HepG2 (cell line): ENCODE measurements at regions not wholly inside any gene's neighbourhood (a gene's known extent, or its start where the extent isn't known, plus 50 kb on each side); places are given as distances from the start of the nearest gene placed in this dataset.

Source experiments
- ATAC-seq: fragments of 200-7000 bp; cut with Tn5 transposase; 3 replicates; pipeline ENCODE4 v1.9.1; 2020; ENCODE audit warnings: mild to moderate bottlenecking, moderate library complexity
- BruUV-seq: library from RNA; stranded (reverse); fragments of 400-500 nt; replicated peaks from 2 replicates; lab custom pipeline; 2021; lab: Mats Ljungman, UMichigan
- CTCF ChIA-PET: fragments of 300-600 bp; formaldehyde crosslinking; extraction: SDS; loops from one replicate; lab custom pipeline; 2021; ENCODE audit warnings: low total read pairs, inconsistent platforms, low intra/inter-chr PET ratio; lab: Yijun Ruan, JAX
- POLR2A ChIA-PET: fragments of 350-600 bp; sonication (Branson Sonifier 250); formaldehyde crosslinking; loops from one replicate; lab custom pipeline; 2020; ENCODE audit warnings: antibody characterized with exemption, inconsistent platforms; lab: Yijun Ruan, JAX
- DNase-seq: peaks from one replicate; pipeline ENCODE4 v3.0.0-alpha.2; 2015; ENCODE audit warnings: low spot score
- FAIRE-seq: peaks from 3 replicates; lab custom pipeline; 2011; peaks lifted over from hg19 to GRCh38; lab: Jason Lieb, UNC
- H2AFZ ChIP-seq: one replicate; pipeline ENCODE4 v1.6.1; 2011; ENCODE audit warnings: low read length, inconsistent platforms
- H3K27ac ChIP-seq: fragments of 300-600 bp; 3 replicates; pipeline ENCODE4 v1.8.0; 2011; ENCODE audit warnings: mixed run types, mild to moderate bottlenecking, mixed read lengths, low read length, inconsistent platforms; ENCODE audit not compliant: insufficient read depth; ENCODE audit errors: extremely low read length
- H3K27me3 ChIP-seq, 2 experiments: fragments of 200-600 bp in 1 of 2; 2 replicates in 1 of 2; 3 replicates in 1 of 2; pipeline versions ENCODE4 v1.6.0 to v1.8.0; 2011; ENCODE audit warnings: low read length in 2 of 2, mild to moderate bottlenecking in 2 of 2, moderate library complexity in 2 of 2, inconsistent platforms in 1 of 2; ENCODE audit not compliant: insufficient read depth in 2 of 2, control insufficient read depth in 1 of 2
- H3K36me3 ChIP-seq, 2 experiments: fragments of 200-600 bp in 1 of 2; replicated peaks in 1 of 2; 2 replicates in 1 of 2; 3 replicates in 1 of 2; pipeline versions ENCODE4 v1.5.1 to v1.8.0; 2011; ENCODE audit warnings: low read length in 2 of 2, inconsistent platforms in 1 of 2; ENCODE audit not compliant: insufficient read depth in 2 of 2, control insufficient read depth in 1 of 2
- H3K4me1 ChIP-seq: 2 replicates; pipeline ENCODE4 v1.5.1; 2012; ENCODE audit warnings: low read length, inconsistent platforms; ENCODE audit not compliant: insufficient read depth
- H3K4me2 ChIP-seq: 2 replicates; pipeline ENCODE4 v1.6.0; 2011; ENCODE audit warnings: low read depth, low read length, inconsistent platforms
- H3K4me3 ChIP-seq, 3 experiments: fragments of 200-600 bp in 1 of 3; sonication (generic), shearing (Covaris generic) in 1 of 3; replicated peaks in 1 of 3; 2 replicates each; pipeline ENCODE4 v1.5.1; 2011 to 2016; ENCODE audit warnings: low read length in 3 of 3, inconsistent platforms in 2 of 3, low read depth in 2 of 3, mild to moderate bottlenecking in 2 of 3, control low read depth in 1 of 3, mixed read lengths in 1 of 3; ENCODE audit not compliant: insufficient read depth in 1 of 3
- H3K79me2 ChIP-seq: one replicate; pipeline ENCODE4 v1.6.1; 2011; ENCODE audit warnings: low read length, inconsistent platforms; ENCODE audit not compliant: insufficient read depth
- H3K9ac ChIP-seq: 2 replicates; pipeline ENCODE4 v1.6.0; 2011; ENCODE audit warnings: mild to moderate bottlenecking, low read depth, low read length, inconsistent platforms; ENCODE audit not compliant: insufficient read depth
- H3K9me3 ChIP-seq: 2 replicates; pipeline ENCODE4 v1.5.1; 2012; ENCODE audit warnings: mild to moderate bottlenecking, low read length
- H4K20me1 ChIP-seq: 2 replicates; pipeline ENCODE4 v1.6.0; 2011; ENCODE audit warnings: inconsistent platforms, mild to moderate bottlenecking, low read length, moderate library complexity; ENCODE audit not compliant: insufficient read depth
- ARID2 ChIP-seq: sonication (generic); formaldehyde crosslinking; IDR thresholded peaks from 2 replicates; pipeline ENCODE4 v1.8.1; 2022; ENCODE audit warnings: mild to moderate bottlenecking, missing genetic modification reagents, borderline replicate concordance
- ARNT ChIP-seq: fragments of 450-650 bp; IDR thresholded peaks from 2 replicates; pipeline ENCODE4 v1.6.1; 2017
- FOXA1 ChIP-seq, 2 experiments: fragments of 450-650 bp in 1 of 2; sonication (generic) in 1 of 2; formaldehyde crosslinking in 1 of 2; IDR thresholded peaks; 2 replicates each; pipeline versions ENCODE4 v1.4.0 to v1.6.1; 2016 to 2020; ENCODE audit warnings: missing genetic modification reagents in 1 of 2
- FOXA3 ChIP-seq: IDR thresholded peaks from 2 replicates; pipeline ENCODE4 v1.6.1; 2016; ENCODE audit warnings: missing genetic modification reagents, missing compliant biosample characterization
- GLI4 ChIP-seq: sonication (generic); formaldehyde crosslinking; IDR thresholded peaks from 2 replicates; pipeline ENCODE4 v1.5.1; 2020; ENCODE audit warnings: missing genetic modification reagents, mild to moderate bottlenecking, moderate library complexity, borderline replicate concordance
- NCOR1 ChIP-seq: fragments of 200-600 bp; sonication (generic); IDR thresholded peaks from 2 replicates; pipeline ENCODE4 v1.7.0; 2017; ENCODE audit warnings: antibody characterized with exemption, low read length, borderline replicate concordance
- NR2F6 ChIP-seq, 2 experiments: IDR thresholded peaks; 2 replicates each; pipeline ENCODE4 v1.6.1; 2016; ENCODE audit warnings: antibody characterized with exemption in 1 of 2, mild to moderate bottlenecking in 1 of 2
- PAF1 ChIP-seq: IDR thresholded peaks from 2 replicates; pipeline ENCODE4 v1.6.1; 2016; ENCODE audit warnings: missing genetic modification reagents, missing compliant biosample characterization
- SOX5 ChIP-seq: IDR thresholded peaks from 2 replicates; pipeline ENCODE4 v1.6.1; 2016; ENCODE audit warnings: borderline replicate concordance
- SPEN ChIP-seq: sonication (generic); formaldehyde crosslinking; IDR thresholded peaks from 2 replicates; pipeline ENCODE4 v1.5.1; 2020; ENCODE audit warnings: low read depth, mild to moderate bottlenecking, missing genetic modification reagents
- ZFP37 ChIP-seq: sonication (generic); formaldehyde crosslinking; IDR thresholded peaks from 2 replicates; pipeline ENCODE4 v1.4.0; 2020; ENCODE audit warnings: missing genetic modification reagents, borderline replicate concordance
- ZNF569 ChIP-seq: sonication (generic); formaldehyde crosslinking; IDR thresholded peaks from 2 replicates; pipeline ENCODE4 v1.5.0; 2020; ENCODE audit warnings: mild to moderate bottlenecking, missing genetic modification reagents, moderate library complexity, borderline replicate concordance
- ZNF776 ChIP-seq: sonication (generic); formaldehyde crosslinking; IDR thresholded peaks from 2 replicates; pipeline ENCODE4 v1.4.0; 2020; ENCODE audit warnings: mild to moderate bottlenecking, missing genetic modification reagents
- WGBS: methylation state at CpG from one replicate; pipeline ENCODE4 v1.1.6; 2017; ENCODE audit warnings: low lambda C conversion rate; 5-methylcytosine and 5-hydroxymethylcytosine counted together
- in situ Hi-C: cut with HindIII; loops from 2 replicates; pipeline ENCODE4 v1.10.0; 2017; ENCODE audit warnings: low pct_unique_long_range_greater_than_20kb; ENCODE audit not compliant: extremely low pct_ligation_motif_present
- intact Hi-C: fragments of 100-400 bp; cut with micrococcal nuclease; formaldehyde crosslinking; loops from one replicate; pipeline ENCODE4 v1.10.0; 2022; ENCODE audit not compliant: unreplicated experiment
- TF ChIP-seq, protein P1 (sequence below): sonication (generic); formaldehyde crosslinking; IDR thresholded peaks from 2 replicates; pipeline ENCODE4 v1.4.0; 2020; ENCODE audit warnings: missing genetic modification reagents, borderline replicate concordance

DNA sequence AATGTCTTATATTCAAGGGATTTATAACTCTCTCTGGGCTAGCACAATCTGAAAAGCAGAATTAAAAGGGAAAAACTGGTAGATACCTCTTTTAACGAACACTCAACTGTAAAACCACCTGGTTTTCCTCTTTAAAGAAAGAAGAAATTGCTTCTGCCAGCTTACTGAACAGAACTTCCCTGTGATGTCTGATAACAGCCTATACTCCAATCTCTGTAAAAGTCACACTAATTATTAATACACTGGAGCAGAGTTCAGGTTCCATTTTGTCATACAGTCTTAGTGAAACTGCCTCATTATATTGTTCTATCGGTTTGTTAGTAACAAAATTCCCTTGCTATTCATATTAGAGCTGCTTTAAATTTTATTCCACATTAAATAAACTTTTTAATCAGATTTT, 251.0 kb upstream of the STARD13 start (continued):
- TF ChIP-seq, protein P1, sequence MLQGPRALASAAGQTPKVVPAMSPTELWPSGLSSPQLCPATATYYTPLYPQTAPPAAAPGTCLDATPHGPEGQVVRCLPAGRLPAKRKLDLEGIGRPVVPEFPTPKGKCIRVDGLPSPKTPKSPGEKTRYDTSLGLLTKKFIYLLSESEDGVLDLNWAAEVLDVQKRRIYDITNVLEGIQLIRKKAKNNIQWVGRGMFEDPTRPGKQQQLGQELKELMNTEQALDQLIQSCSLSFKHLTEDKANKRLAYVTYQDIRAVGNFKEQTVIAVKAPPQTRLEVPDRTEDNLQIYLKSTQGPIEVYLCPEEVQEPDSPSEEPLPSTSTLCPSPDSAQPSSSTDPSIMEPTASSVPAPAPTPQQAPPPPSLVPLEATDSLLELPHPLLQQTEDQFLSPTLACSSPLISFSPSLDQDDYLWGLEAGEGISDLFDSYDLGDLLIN: no peak
- TF ChIP-seq ZFP37 (CRISPR knock-in tag) (no peak), NR2F6 (IDR thresholded peaks at IDR 0.05) (no peak), NR2F6 (CRISPR knock-in tag; IDR thresholded peaks at IDR 0.05) (no peak), ARID2 (CRISPR knock-in tag) (no peak), FOXA1 (IDR thresholded peaks at IDR 0.05) (no peak), FOXA1 (CRISPR knock-in tag; IDR thresholded peaks at IDR 0.05) (no peak), ZNF776 (CRISPR knock-in tag) (no peak)

DNA sequence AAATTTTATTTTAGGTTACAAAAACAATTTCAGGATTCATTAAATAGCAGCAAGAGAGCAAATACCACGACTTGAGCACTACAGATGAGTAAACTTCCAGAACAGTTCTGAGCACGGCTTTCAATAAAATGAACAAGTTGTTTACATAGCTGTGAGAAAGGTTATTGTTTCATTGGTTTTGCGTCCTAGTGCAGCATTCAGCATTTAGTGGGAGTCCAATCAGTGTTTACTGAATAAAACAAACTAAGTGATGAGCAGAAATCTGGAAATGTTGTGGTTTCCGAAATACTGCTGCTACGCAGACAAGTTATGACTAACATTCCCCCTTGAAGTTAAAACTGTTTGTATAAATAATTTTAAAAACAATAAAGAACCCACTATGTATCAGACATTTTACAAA, 251.5 kb upstream of the STARD13 start:
- no peak for ATAC-seq
- CTCF ChIA-PET: no interaction called here
- TF ChIP-seq FOXA3 (CRISPR knock-in tag) (0 out of 2 replicates have a peak, but pooled peaks have one; percentile 38), PAF1 (CRISPR knock-in tag) (no peak), ARNT (no peak), GLI4 (CRISPR knock-in tag) (no peak), NCOR1 (no peak), SPEN (no peak), SOX5 (CRISPR knock-in tag) (peak; percentile 15; the same call in 1 of the 2 replicates), FOXA1 (IDR thresholded peaks at IDR 0.05) (no peak), FOXA1 (CRISPR knock-in tag; IDR thresholded peaks at IDR 0.05) (0 out of 2 replicates have a peak, but pooled peaks have one; percentile 31), ZNF569 (CRISPR knock-in tag) (no peak)

More for the DNA sequence above, 251.5 kb upstream of the STARD13 start:
- no peaks in the 10 kb centered on the region for H3K9me3 ChIP-seq
- in situ Hi-C loops: loop anchor here (25.0 kb wide), 1 partner anchor 950 kb away; the partner anchor contains the start of gene PDS5B
- H3K36me3 ChIP-seq: no peaks in the 10 kb centered on the region
- POLR2A ChIA-PET: no interaction called here
- no peaks in the 10 kb centered on the region for H4K20me1 ChIP-seq
- no peaks in the 10 kb centered on the region for H3K27me3 ChIP-seq
- 73% methylated on average over 5 of the region's 5 CpGs for WGBS
- DNase-seq (no peak), FAIRE-seq (no peak)
- no peak overlapping the region for H3K4me3 ChIP-seq
- H3K9ac ChIP-seq: no peak overlapping the region
- H2AFZ ChIP-seq: no peak overlapping the region
- no peak overlapping the region for H3K4me2 ChIP-seq
- intact Hi-C loops: no loop called here
- no peaks in the 10 kb centered on the region for H3K79me2 ChIP-seq
- BruUV-seq: no TSS peak
- H3K27ac ChIP-seq: no peak overlapping the region
- H3K4me1 ChIP-seq: peaks cover 40% of the 10 kb centered on the region
